ENCODE measurements at regions not wholly inside any gene's neighbourhood (a gene's known extent, or its start where the extent isn't known, plus 50 kb on each side); places are given as distances from the start of the nearest gene placed in this dataset.

DNA sequence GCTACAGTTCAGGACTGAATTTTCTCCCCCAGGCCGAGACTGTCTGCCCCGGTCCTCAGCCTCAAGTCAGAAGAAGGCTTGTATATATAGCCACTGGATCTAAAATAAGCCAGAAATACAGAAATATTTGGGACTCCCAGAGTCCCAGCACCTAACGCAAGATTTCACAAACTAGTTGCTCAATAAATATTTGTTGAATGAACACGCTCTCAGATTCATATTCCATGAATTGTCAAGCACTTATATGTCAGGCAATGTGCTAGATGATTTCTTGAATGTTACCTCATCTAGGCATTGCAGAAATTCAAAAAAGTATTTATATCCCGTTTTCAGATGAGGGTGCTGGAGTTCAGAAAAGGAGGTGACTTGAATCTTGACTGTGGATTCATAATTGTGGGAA is 163.7 kb upstream of the KLHL29 start:
- TF ChIP-seq, protein P1, sequence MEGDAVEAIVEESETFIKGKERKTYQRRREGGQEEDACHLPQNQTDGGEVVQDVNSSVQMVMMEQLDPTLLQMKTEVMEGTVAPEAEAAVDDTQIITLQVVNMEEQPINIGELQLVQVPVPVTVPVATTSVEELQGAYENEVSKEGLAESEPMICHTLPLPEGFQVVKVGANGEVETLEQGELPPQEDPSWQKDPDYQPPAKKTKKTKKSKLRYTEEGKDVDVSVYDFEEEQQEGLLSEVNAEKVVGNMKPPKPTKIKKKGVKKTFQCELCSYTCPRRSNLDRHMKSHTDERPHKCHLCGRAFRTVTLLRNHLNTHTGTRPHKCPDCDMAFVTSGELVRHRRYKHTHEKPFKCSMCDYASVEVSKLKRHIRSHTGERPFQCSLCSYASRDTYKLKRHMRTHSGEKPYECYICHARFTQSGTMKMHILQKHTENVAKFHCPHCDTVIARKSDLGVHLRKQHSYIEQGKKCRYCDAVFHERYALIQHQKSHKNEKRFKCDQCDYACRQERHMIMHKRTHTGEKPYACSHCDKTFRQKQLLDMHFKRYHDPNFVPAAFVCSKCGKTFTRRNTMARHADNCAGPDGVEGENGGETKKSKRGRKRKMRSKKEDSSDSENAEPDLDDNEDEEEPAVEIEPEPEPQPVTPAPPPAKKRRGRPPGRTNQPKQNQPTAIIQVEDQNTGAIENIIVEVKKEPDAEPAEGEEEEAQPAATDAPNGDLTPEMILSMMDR (IDR thresholded peaks at IDR 0.05; ENCODE audit: low read depth, low read length) = no peak
- no peak overlapping the region for H3K4me3 ChIP-seq (ENCODE audit: low read depth, low read length)

DNA sequence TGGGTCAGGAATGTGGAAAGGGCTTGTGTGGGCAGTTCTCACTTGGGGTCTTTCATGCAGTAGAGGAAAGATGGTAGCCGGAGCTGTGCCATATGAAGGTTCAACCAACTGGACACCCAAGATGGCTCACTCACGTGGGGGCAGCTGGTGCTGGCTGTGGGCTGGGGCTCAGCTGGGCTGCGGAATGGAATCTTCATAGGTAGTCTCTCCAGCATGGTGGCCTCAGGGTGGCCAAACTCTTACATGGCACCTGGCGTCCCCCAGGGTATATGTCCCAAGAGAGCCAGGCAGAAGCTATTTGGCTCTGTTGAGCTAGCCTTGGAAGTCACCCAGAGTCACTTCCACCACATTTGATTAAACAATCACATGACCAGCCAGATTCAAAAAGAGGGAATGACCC is 163.1 kb upstream of the KLHL29 start:
- no peak overlapping the region for H3K4me3 ChIP-seq (ENCODE audit: low read depth, low read length)
- TF ChIP-seq, protein P1 (IDR thresholded peaks at IDR 0.05; ENCODE audit: low read depth, low read length) = no peak

DNA sequence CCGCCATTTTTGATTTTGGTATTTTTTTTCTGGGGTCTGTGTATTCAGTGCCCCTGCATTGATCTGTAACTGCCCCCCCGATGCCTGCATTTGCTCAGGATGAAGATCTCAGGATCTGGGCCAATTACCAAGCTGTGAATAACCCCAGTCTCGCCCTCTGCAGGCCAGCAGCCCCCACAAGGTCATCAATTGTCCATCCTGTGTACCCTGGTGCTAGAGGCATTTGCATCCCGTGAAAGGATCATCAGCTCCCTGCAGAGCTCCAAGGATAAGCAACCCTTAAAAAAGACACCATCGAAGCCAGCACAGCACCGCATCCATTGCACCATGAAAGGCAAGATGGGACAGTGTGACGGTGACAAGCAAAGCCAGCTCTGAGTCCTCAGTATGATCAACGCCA is 154.1 kb upstream of the KLHL29 start:
- TF ChIP-seq, protein P1 (IDR thresholded peaks at IDR 0.05; ENCODE audit: low read depth, low read length) = no peak
- H3K4me3 ChIP-seq (ENCODE audit: low read depth, low read length) = no peak overlapping the region

DNA sequence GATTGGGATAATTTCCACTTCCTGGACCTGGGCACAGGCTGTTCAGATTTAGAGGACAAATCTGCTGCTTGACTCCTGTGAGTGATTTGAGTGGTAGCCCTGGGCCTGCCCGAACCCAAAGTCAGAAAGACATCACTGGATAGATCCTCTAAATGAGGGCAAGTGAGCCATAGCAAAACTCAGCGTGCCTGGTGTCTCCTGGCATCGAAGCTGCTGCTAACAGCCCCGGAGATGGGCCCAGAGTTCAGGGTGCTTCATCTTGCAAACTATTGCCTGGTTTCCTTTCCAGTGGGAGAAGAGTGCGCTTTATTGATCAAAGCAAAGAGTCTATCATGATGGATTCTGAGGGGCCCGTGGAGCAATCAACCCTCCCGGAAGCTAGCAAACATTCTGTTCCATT is 153.1 kb upstream of the KLHL29 start:
- TF ChIP-seq, protein P1 (IDR thresholded peaks at IDR 0.05; ENCODE audit: low read depth, low read length) = no peak
- H3K4me3 ChIP-seq (ENCODE audit: low read depth, low read length) = no peak overlapping the region

DNA sequence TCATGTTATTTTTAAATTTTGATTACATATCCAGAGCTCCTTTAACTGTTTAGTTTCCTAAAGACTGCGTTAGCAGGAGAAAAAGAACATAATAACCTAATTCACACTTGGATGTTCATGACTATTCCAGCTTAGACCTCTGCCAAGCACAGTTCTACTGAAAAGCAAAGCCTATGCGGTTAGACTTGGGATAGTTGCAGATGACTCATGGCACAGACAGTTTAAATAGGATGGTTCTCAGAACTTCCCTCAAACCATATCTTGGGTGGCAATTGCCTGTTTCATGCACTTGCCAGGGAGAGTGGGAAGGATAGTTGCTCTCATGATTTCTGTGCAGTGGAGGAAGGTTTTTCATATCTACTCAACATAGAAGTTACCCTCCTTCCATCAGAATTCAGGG is 149.7 kb upstream of the KLHL29 start:
- no peak overlapping the region for H3K4me3 ChIP-seq (ENCODE audit: low read depth, low read length)
- TF ChIP-seq, protein P1 (IDR thresholded peaks at IDR 0.05; ENCODE audit: low read depth, low read length) = no peak

DNA sequence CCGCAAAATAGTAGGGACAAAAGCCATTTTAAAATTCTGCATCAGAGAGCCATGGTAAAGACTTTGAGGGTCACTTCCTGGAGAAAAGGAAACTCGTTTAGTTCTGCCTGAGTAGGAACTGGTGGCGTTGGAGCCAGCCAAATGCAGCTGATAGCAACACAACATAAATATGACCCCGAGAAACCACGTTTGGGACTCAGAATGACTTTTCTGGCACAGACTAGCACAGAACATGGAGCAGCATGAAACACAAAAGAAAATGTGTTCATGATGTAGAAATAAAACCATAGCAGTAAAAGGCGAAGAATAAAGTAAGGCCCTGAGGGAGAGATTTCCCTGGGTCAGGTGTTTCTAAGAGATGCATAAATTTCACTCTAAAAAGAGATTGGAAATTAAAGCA is 149.2 kb upstream of the KLHL29 start:
- H3K4me3 ChIP-seq (ENCODE audit: low read depth, low read length) = no peak overlapping the region
- TF ChIP-seq, protein P1 (IDR thresholded peaks at IDR 0.05; ENCODE audit: low read depth, low read length) = no peak

DNA sequence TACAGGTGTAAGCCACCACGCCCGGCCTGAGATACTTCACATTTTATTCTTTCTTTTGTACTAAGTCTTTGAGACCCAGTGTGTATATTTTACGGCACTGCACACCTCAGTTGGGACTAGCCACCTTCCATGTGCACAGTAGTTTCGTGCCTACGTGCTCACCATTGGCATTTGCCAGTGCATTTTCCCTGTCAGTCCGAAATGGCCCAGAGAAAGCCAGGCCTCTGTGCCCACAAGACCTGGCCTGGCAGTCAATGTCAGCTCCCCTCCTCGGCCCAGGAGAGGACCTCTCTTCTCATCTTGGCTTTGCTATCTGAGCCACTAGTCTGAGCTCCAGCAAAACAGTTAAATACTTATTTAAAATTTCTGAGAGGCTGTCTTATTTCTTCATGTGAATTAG is 147.8 kb upstream of the KLHL29 start:
- no peak overlapping the region for H3K4me3 ChIP-seq (ENCODE audit: low read depth, low read length)
- TF ChIP-seq, protein P1 (IDR thresholded peaks at IDR 0.05; ENCODE audit: low read depth, low read length) = no peak
